NCI-H345 (cell line): ENCODE measurements at regions not wholly inside any gene's neighbourhood (a gene's known extent, or its start where the extent isn't known, plus 50 kb on each side); places are given as distances from the start of the nearest gene placed in this dataset.

Experiments
- DNase-seq: peaks from one replicate; lab custom pipeline; 2025; lab: John Stamatoyannopoulos, UW

GRCh38 chr6:129920103-129920798 is 59.1 kb upstream of the TMEM244 start:
- DNase-seq, result no peak

GRCh38 chr6:129911732-129912131 is 50.6 kb upstream of the TMEM244 start:
- no peak for DNase-seq
